AG04450 (cell line): ENCODE measurements at regions not wholly inside any gene's neighbourhood (a gene's known extent, or its start where the extent isn't known, plus 50 kb on each side); places are given as distances from the start of the nearest gene placed in this dataset.

Experiments used
- CTCF ChIA-PET: fragments of 300-600, 350-600 bp; formaldehyde crosslinking; extraction: SDS; loops from one replicate; lab custom pipeline; 2022; ENCODE audit warnings: antibody characterized with exemption, inconsistent platforms; lab: Charles Lee
- POLR2A ChIA-PET: fragments of 350-600 bp; formaldehyde crosslinking; extraction: SDS; loops from one replicate; lab custom pipeline; 2021; ENCODE audit warnings: antibody characterized with exemption, inconsistent platforms; lab: Yijun Ruan, JAX
- DNase-seq: peaks from one replicate; pipeline ENCODE4 v3.0.0-alpha.2; 2011; ENCODE audit warnings: low read depth, low spot score
- H3K27ac ChIP-seq: one replicate; pipeline ENCODE4 v1.5.1; 2012; ENCODE audit warnings: low read depth, low read length, control low read depth
- H3K27me3 ChIP-seq: one replicate; pipeline ENCODE4 v1.6.0; 2012; ENCODE audit warnings: low read length; ENCODE audit not compliant: control insufficient read depth, insufficient read depth
- H3K4me3 ChIP-seq: 2 replicates; pipeline ENCODE4 v1.5.1; 2011; ENCODE audit warnings: mild to moderate bottlenecking, low read depth, low read length, control low read depth
- H3K9me3 ChIP-seq: 2 replicates; pipeline ENCODE4 v1.5.1; 2012; ENCODE audit warnings: low read length; ENCODE audit not compliant: control insufficient read depth, insufficient read depth
- CTCF ChIP-seq: IDR thresholded peaks from 2 replicates; pipeline ENCODE4 v1.5.1; 2011; ENCODE audit warnings: low read depth, low read length, control low read depth, inconsistent platforms

- no peaks in the 10 kb centered on the region for H3K27me3 ChIP-seq
- CTCF ChIA-PET: interaction anchor here (1.1 kb wide), 1 partner anchor 29 kb away, joined by 3 read pairs; no protein-coding TSS in a partner anchor
- POLR2A ChIA-PET: no interaction called here
- no peak overlapping the region for H3K4me3 ChIP-seq
- H3K27ac ChIP-seq: no peak overlapping the region
- no peak for DNase-seq
- no peaks in the 10 kb centered on the region for H3K9me3 ChIP-seq
- TF ChIP-seq CTCF: no peak
These were observed 566.0 kb downstream of the ZIC1 start for GRCh38 chr3:147975165-147975564.

GRCh38 chr3:147977001-147977400 is 567.8 kb downstream of the ZIC1 start:
- CTCF ChIA-PET: no interaction called here

DNA sequence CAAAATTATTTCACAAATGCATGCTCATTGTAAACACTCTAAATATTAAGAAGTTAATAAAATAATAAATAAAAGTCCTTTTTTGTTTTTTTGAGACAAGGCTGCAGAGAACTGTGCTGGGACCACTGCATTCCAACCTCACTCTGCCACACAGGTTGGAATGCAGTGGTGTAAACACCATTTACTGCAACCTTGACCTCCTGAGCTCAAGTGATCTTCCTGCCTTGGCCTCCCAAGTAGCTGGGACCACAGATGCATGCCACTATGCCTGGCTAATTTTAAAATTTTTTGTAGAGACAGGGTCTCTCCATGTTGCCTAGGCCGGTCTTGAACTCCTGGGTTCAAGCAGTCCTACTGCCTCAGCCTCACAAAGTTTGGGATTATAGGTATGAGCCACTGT is 578.4 kb downstream of the ZIC1 start:
- TF ChIP-seq CTCF: no peak
- Histone ChIP-seq H3K27ac (no peak overlapping the region), H3K9me3 (peaks cover 8% of the 10 kb centered on the region; the same call in 1 of the 2 replicates), H3K4me3 (no peak overlapping the region), H3K27me3 (no peaks in the 10 kb centered on the region)
- CTCF ChIA-PET: interaction anchor here (1.5 kb wide), 1 partner anchor 42 kb away, joined by 3 read pairs; no protein-coding TSS in a partner anchor
- POLR2A ChIA-PET: no interaction called here
- DNase-seq: no peak

More at GRCh38 chr3:147977001-147977400, 567.8 kb downstream of the ZIC1 start:
- H3K4me3 ChIP-seq: no peak overlapping the region
- H3K9me3 ChIP-seq: no peaks in the 10 kb centered on the region
- H3K27ac ChIP-seq: no peak overlapping the region
- H3K27me3 ChIP-seq: no peaks in the 10 kb centered on the region
- POLR2A ChIA-PET: no interaction called here
- TF ChIP-seq CTCF: no peak
- DNase-seq: no peak

DNA sequence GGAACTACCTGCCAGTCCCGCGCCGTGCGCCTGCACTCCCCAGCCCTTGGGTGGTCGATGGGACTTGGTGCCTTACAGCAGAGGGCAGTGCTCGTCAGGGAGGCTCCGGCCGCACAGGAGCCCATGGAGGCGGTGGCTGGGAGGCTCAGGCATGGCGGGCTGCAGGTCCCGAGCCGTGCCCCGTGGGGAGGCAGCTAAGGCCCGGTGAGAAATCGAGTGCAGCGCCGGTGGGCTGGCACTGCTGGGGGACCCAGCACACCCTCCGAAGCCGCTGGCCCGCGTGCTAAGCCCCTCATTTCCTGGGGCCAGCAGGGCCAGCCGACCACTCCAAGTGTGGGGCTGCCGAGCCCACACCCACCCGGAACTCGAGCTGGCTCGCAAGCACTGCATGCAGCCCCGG is 580.2 kb downstream of the ZIC1 start:
- Histone ChIP-seq H3K4me3 (no peak overlapping the region), H3K9me3 (peaks cover 8% of the 10 kb centered on the region; the same call in 1 of the 2 replicates), H3K27ac (no peak overlapping the region), H3K27me3 (no peaks in the 10 kb centered on the region)
- POLR2A ChIA-PET: no interaction called here
- no peak for TF ChIP-seq CTCF
- CTCF ChIA-PET: no interaction called here
- no peak for DNase-seq

- ChIA-PET POLR2A (no interaction called here), CTCF (no interaction called here)
- TF ChIP-seq CTCF: no peak
- H3K27ac ChIP-seq: no peak overlapping the region
- H3K27me3 ChIP-seq: no peaks in the 10 kb centered on the region
- H3K9me3 ChIP-seq: no peaks in the 10 kb centered on the region
- DNase-seq: no peak
- H3K4me3 ChIP-seq: no peak overlapping the region
These were observed 593.6 kb downstream of the ZIC1 start for GRCh38 chr3:148002705-148003205.
